ENCODE measurements at regions not wholly inside any gene's neighbourhood (a gene's known extent, or its start where the extent isn't known, plus 50 kb on each side); places are given as distances from the start of the nearest gene placed in this dataset.
"Not testable (repeated sequence)": the region's sequence is repeated elsewhere in the genome, so short reads cannot be mapped to it uniquely, and the experiment has no call there.

GRCh38 chr4:24364249-24364648 is 220.1 kb downstream of the DHX15 start:
- Histone ChIP-seq H3K4me1 (ENCODE audit: control insufficient read depth in 1 of 2, insufficient read depth in 2 of 2, low read length in 2 of 2) (no peaks in the 10 kb centered on the region), H3K36me3 (ENCODE audit: control insufficient read depth in 1 of 2, insufficient read depth in 2 of 2, low read length in 2 of 2) (no peaks in the 10 kb centered on the region), H3K9me3 (ENCODE audit: control insufficient read depth in 1 of 2, low read length in 2 of 2) (no peaks in the 10 kb centered on the region), H3K27ac (ENCODE audit: low read length) (no peak overlapping the region), H3K27me3 (ENCODE audit: low read depth, low read length) (no peaks in the 10 kb centered on the region), H3K4me3 (ENCODE audit: low read depth in 1 of 2, low read length in 2 of 2) (no peak overlapping the region)

GRCh38 chr4:24363751-24364150 is 220.6 kb downstream of the DHX15 start:
- no peak overlapping the region for H3K27ac ChIP-seq (ENCODE audit: low read length)

GRCh38 chr4:24352112-24352511 is 232.2 kb downstream of the DHX15 start:
- H3K27me3 ChIP-seq (ENCODE audit: low read depth, low read length): no peaks in the 10 kb centered on the region
- no peak overlapping the region for H3K27ac ChIP-seq (ENCODE audit: low read length)
- no peaks in the 10 kb centered on the region for H3K4me1 ChIP-seq (ENCODE audit: control insufficient read depth in 1 of 2, insufficient read depth in 2 of 2, low read length in 2 of 2)
- no peaks in the 10 kb centered on the region for H3K9me3 ChIP-seq (ENCODE audit: control insufficient read depth in 1 of 2, low read length in 2 of 2)
- H3K4me3 ChIP-seq (ENCODE audit: low read depth in 1 of 2, low read length in 2 of 2): no peak overlapping the region
- H3K36me3 ChIP-seq (ENCODE audit: control insufficient read depth in 1 of 2, insufficient read depth in 2 of 2, low read length in 2 of 2): no peaks in the 10 kb centered on the region

More at GRCh38 chr4:24363751-24364150, 220.6 kb downstream of the DHX15 start:
- H3K9me3 ChIP-seq (ENCODE audit: control insufficient read depth in 1 of 2, low read length in 2 of 2): no peaks in the 10 kb centered on the region
- no peaks in the 10 kb centered on the region for H3K27me3 ChIP-seq (ENCODE audit: low read depth, low read length)
- no peaks in the 10 kb centered on the region for H3K36me3 ChIP-seq (ENCODE audit: control insufficient read depth in 1 of 2, insufficient read depth in 2 of 2, low read length in 2 of 2)
- no peaks in the 10 kb centered on the region for H3K4me1 ChIP-seq (ENCODE audit: control insufficient read depth in 1 of 2, insufficient read depth in 2 of 2, low read length in 2 of 2)
- H3K4me3 ChIP-seq (ENCODE audit: low read depth in 1 of 2, low read length in 2 of 2): no peak overlapping the region

- H3K36me3 ChIP-seq (ENCODE audit: control insufficient read depth in 1 of 2, insufficient read depth in 2 of 2, low read length in 2 of 2); H3K9me3 ChIP-seq (ENCODE audit: control insufficient read depth in 1 of 2, low read length in 2 of 2); H3K4me1 ChIP-seq (ENCODE audit: control insufficient read depth in 1 of 2, insufficient read depth in 2 of 2, low read length in 2 of 2); H3K27ac ChIP-seq (ENCODE audit: low read length); H3K4me3 ChIP-seq (ENCODE audit: low read depth in 1 of 2, low read length in 2 of 2); H3K27me3 ChIP-seq (ENCODE audit: low read depth, low read length): not testable (repeated sequence)
Observed at GRCh38 chr4:24349168-24349996, 235.0 kb downstream of the DHX15 start.

- H3K9me3 ChIP-seq (ENCODE audit: control insufficient read depth in 1 of 2, low read length in 2 of 2): peaks cover 0 to 3% of the 10 kb centered on the region in 2 donors
- H3K4me3 ChIP-seq (ENCODE audit: low read depth in 1 of 2, low read length in 2 of 2): no peak overlapping the region
- no peaks in the 10 kb centered on the region for H3K36me3 ChIP-seq (ENCODE audit: control insufficient read depth in 1 of 2, insufficient read depth in 2 of 2, low read length in 2 of 2)
- H3K4me1 ChIP-seq (ENCODE audit: control insufficient read depth in 1 of 2, insufficient read depth in 2 of 2, low read length in 2 of 2): no peaks in the 10 kb centered on the region
- no peaks in the 10 kb centered on the region for H3K27me3 ChIP-seq (ENCODE audit: low read depth, low read length)
- H3K27ac ChIP-seq (ENCODE audit: low read length): no peak overlapping the region
Observed at GRCh38 chr4:24339260-24339659, 245.1 kb downstream of the DHX15 start.

- Histone ChIP-seq H3K9me3 (ENCODE audit: control insufficient read depth in 1 of 2, low read length in 2 of 2) (no peaks in the 10 kb centered on the region), H3K4me1 (ENCODE audit: control insufficient read depth in 1 of 2, insufficient read depth in 2 of 2, low read length in 2 of 2) (no peaks in the 10 kb centered on the region), H3K4me3 (ENCODE audit: low read depth in 1 of 2, low read length in 2 of 2) (no peak overlapping the region), H3K36me3 (ENCODE audit: control insufficient read depth in 1 of 2, insufficient read depth in 2 of 2, low read length in 2 of 2) (no peaks in the 10 kb centered on the region), H3K27me3 (ENCODE audit: low read depth, low read length) (no peaks in the 10 kb centered on the region), H3K27ac (ENCODE audit: low read length) (no peak overlapping the region)
Observed at GRCh38 chr4:24337451-24338190, 246.7 kb downstream of the DHX15 start.

- H3K36me3 ChIP-seq (ENCODE audit: control insufficient read depth in 1 of 2, insufficient read depth in 2 of 2, low read length in 2 of 2): no peaks in the 10 kb centered on the region
- no peak overlapping the region for H3K27ac ChIP-seq (ENCODE audit: low read length)
- H3K4me1 ChIP-seq (ENCODE audit: control insufficient read depth in 1 of 2, insufficient read depth in 2 of 2, low read length in 2 of 2): no peaks in the 10 kb centered on the region
- no peaks in the 10 kb centered on the region for H3K27me3 ChIP-seq (ENCODE audit: low read depth, low read length)
- H3K9me3 ChIP-seq (ENCODE audit: control insufficient read depth in 1 of 2, low read length in 2 of 2): no peaks in the 10 kb centered on the region
- no peak overlapping the region for H3K4me3 ChIP-seq (ENCODE audit: low read depth in 1 of 2, low read length in 2 of 2)
Observed at GRCh38 chr4:24335616-24336015, 248.7 kb downstream of the DHX15 start.

- no peaks in the 10 kb centered on the region for H3K4me1 ChIP-seq (ENCODE audit: control insufficient read depth in 1 of 2, insufficient read depth in 2 of 2, low read length in 2 of 2)
- no peaks in the 10 kb centered on the region for H3K27me3 ChIP-seq (ENCODE audit: low read depth, low read length)
- no peak overlapping the region for H3K4me3 ChIP-seq (ENCODE audit: low read depth in 1 of 2, low read length in 2 of 2)
- no peak overlapping the region for H3K27ac ChIP-seq (ENCODE audit: low read length)
- H3K36me3 ChIP-seq (ENCODE audit: control insufficient read depth in 1 of 2, insufficient read depth in 2 of 2, low read length in 2 of 2): no peaks in the 10 kb centered on the region
- H3K9me3 ChIP-seq (ENCODE audit: control insufficient read depth in 1 of 2, low read length in 2 of 2): no peaks in the 10 kb centered on the region
Observed at GRCh38 chr4:24334906-24335305, 249.4 kb downstream of the DHX15 start.

- Histone ChIP-seq H3K9me3 (ENCODE audit: control insufficient read depth in 1 of 2, low read length in 2 of 2) (no peaks in the 10 kb centered on the region), H3K36me3 (ENCODE audit: control insufficient read depth in 1 of 2, insufficient read depth in 2 of 2, low read length in 2 of 2) (no peaks in the 10 kb centered on the region), H3K4me1 (ENCODE audit: control insufficient read depth in 1 of 2, insufficient read depth in 2 of 2, low read length in 2 of 2) (no peaks in the 10 kb centered on the region), H3K4me3 (ENCODE audit: low read depth in 1 of 2, low read length in 2 of 2) (no peak overlapping the region), H3K27ac (ENCODE audit: low read length) (no peak overlapping the region), H3K27me3 (ENCODE audit: low read depth, low read length) (no peaks in the 10 kb centered on the region)
Observed at GRCh38 chr4:24330573-24330972, 253.8 kb downstream of the DHX15 start.

- Histone ChIP-seq H3K36me3 (ENCODE audit: control insufficient read depth in 1 of 2, insufficient read depth in 2 of 2, low read length in 2 of 2) (no peaks in the 10 kb centered on the region), H3K27ac (ENCODE audit: low read length) (no peak overlapping the region), H3K9me3 (ENCODE audit: control insufficient read depth in 1 of 2, low read length in 2 of 2) (no peaks in the 10 kb centered on the region), H3K4me1 (ENCODE audit: control insufficient read depth in 1 of 2, insufficient read depth in 2 of 2, low read length in 2 of 2) (no peaks in the 10 kb centered on the region), H3K27me3 (ENCODE audit: low read depth, low read length) (no peaks in the 10 kb centered on the region), H3K4me3 (ENCODE audit: low read depth in 1 of 2, low read length in 2 of 2) (no peak overlapping the region)
Observed at GRCh38 chr4:24330172-24330571, 254.2 kb downstream of the DHX15 start.

GRCh38 chr4:24328711-24329110 is 255.6 kb downstream of the DHX15 start:
- no peak overlapping the region for H3K27ac ChIP-seq (ENCODE audit: low read length)
- no peaks in the 10 kb centered on the region for H3K36me3 ChIP-seq (ENCODE audit: control insufficient read depth in 1 of 2, insufficient read depth in 2 of 2, low read length in 2 of 2)
- H3K4me3 ChIP-seq (ENCODE audit: low read depth in 1 of 2, low read length in 2 of 2): no peak overlapping the region
- no peaks in the 10 kb centered on the region for H3K27me3 ChIP-seq (ENCODE audit: low read depth, low read length)
- no peaks in the 10 kb centered on the region for H3K4me1 ChIP-seq (ENCODE audit: control insufficient read depth in 1 of 2, insufficient read depth in 2 of 2, low read length in 2 of 2)
- H3K9me3 ChIP-seq (ENCODE audit: control insufficient read depth in 1 of 2, low read length in 2 of 2): no peaks in the 10 kb centered on the region
